ENCODE measurements at regions not wholly inside any gene's neighbourhood (a gene's known extent, or its start where the extent isn't known, plus 50 kb on each side); places are given as distances from the start of the nearest gene placed in this dataset.

DNA sequence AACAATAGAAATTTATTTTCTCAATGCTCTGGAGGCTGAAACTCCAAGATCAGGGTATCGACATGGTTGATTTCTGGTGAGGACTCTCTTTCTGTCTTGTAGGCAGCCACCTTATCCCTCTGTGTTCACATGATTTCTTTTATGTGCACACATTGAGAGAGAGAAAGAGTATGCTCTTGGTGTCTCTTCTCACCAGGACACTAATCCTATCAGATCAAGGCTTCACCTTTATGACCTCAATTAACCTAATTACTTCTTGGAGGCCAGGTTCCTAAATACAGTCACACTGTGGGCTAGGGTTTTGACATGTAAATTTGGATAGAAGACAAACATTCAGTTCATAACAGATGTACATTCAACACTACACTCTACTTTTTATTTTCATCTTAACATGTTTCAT, 1094.2 kb upstream of the ADGRL2 start:
- TF ChIP-seq, protein P1, sequence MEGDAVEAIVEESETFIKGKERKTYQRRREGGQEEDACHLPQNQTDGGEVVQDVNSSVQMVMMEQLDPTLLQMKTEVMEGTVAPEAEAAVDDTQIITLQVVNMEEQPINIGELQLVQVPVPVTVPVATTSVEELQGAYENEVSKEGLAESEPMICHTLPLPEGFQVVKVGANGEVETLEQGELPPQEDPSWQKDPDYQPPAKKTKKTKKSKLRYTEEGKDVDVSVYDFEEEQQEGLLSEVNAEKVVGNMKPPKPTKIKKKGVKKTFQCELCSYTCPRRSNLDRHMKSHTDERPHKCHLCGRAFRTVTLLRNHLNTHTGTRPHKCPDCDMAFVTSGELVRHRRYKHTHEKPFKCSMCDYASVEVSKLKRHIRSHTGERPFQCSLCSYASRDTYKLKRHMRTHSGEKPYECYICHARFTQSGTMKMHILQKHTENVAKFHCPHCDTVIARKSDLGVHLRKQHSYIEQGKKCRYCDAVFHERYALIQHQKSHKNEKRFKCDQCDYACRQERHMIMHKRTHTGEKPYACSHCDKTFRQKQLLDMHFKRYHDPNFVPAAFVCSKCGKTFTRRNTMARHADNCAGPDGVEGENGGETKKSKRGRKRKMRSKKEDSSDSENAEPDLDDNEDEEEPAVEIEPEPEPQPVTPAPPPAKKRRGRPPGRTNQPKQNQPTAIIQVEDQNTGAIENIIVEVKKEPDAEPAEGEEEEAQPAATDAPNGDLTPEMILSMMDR (IDR thresholded peaks at IDR 0.05; ENCODE audit: low read length): no peak
- no peak for TF ChIP-seq EZH2 (optimal IDR thresholded peaks at IDR 0.05; ENCODE audit: low read depth, low read length)

Data from MM.1S (cell line).